SU-DHL-6 (cell line): ENCODE measurements at regions not wholly inside any gene's neighbourhood (a gene's known extent, or its start where the extent isn't known, plus 50 kb on each side); places are given as distances from the start of the nearest gene placed in this dataset.

Experiments
- H2AFZ ChIP-seq: fragments of 200-600 bp; sonication (generic); 2 replicates; pipeline ENCODE4 v1.6.1; 2014; ENCODE audit warnings: low read depth, mild to moderate bottlenecking, moderate library complexity, mixed read lengths, antibody characterized with exemption, low read length; ENCODE audit not compliant: severe bottlenecking
- H3F3A ChIP-seq: fragments of 200-600 bp; shearing (Covaris generic); 2 replicates; pipeline ENCODE4 v1.6.0; 2016; ENCODE audit warnings: antibody characterized with exemption, mild to moderate bottlenecking; ENCODE audit not compliant: insufficient read depth
- H3K27ac ChIP-seq: fragments of 200-600 bp; sonication (generic); 2 replicates; pipeline ENCODE4 v1.5.1; 2016; ENCODE audit warnings: low read depth, mild to moderate bottlenecking, low read length, moderate library complexity, mixed read lengths
- H3K27me3 ChIP-seq: fragments of 200-600 bp; sonication (generic), shearing (Covaris generic); 2 replicates; pipeline ENCODE4 v1.6.0; 2014; ENCODE audit warnings: mild to moderate bottlenecking, low read length
- H3K36me3 ChIP-seq: fragments of 200-600 bp; sonication (generic); 2 replicates; pipeline ENCODE4 v1.6.1; 2014; ENCODE audit warnings: mild to moderate bottlenecking, low read length, mixed read lengths
- H3K4me2 ChIP-seq: fragments of 300-600, 200-600 bp; shearing (Covaris generic), sonication (generic); 2 replicates; pipeline ENCODE4 v1.6.0; 2014; ENCODE audit warnings: low read length, low read depth, mild to moderate bottlenecking; ENCODE audit not compliant: poor library complexity, severe bottlenecking
- H3K4me3 ChIP-seq: fragments of 200-600 bp; sonication (generic); 2 replicates; pipeline ENCODE4 v1.5.1; 2014; ENCODE audit warnings: antibody characterized with exemption, low read length, mild to moderate bottlenecking, mixed read lengths; ENCODE audit not compliant: insufficient read depth, poor library complexity, severe bottlenecking
- H3K79me2 ChIP-seq: fragments of 200-600 bp; sonication (generic); 2 replicates; pipeline ENCODE4 v1.6.1; 2014; ENCODE audit warnings: mild to moderate bottlenecking, low read length, moderate library complexity; ENCODE audit not compliant: insufficient read depth
- H3K9ac ChIP-seq: fragments of 200-600 bp; sonication (generic); 2 replicates; pipeline ENCODE4 v1.7.0; 2014; ENCODE audit warnings: mild to moderate bottlenecking, low read length
- H3K9me2 ChIP-seq: fragments of 200-600 bp; sonication (generic); replicated peaks from 2 replicates; pipeline ENCODE4 v1.6.1; 2014; ENCODE audit warnings: low read length; ENCODE audit not compliant: insufficient read depth
- H3K9me3 ChIP-seq: fragments of 200-600 bp; sonication (generic); 2 replicates; pipeline ENCODE4 v1.6.1; 2014; ENCODE audit warnings: low read length, mixed read lengths; ENCODE audit not compliant: insufficient read depth
- H4K20me1 ChIP-seq: fragments of 200-600 bp; sonication (generic); 2 replicates; pipeline ENCODE4 v1.6.1; 2014; ENCODE audit warnings: low read depth, mild to moderate bottlenecking, antibody characterized with exemption, low read length, moderate library complexity, mixed read lengths
- CTCF ChIP-seq: fragments of 200-600 bp; sonication (generic); IDR thresholded peaks from one replicate; pipeline ENCODE4 v1.5.1; 2017; ENCODE audit warnings: antibody characterized with exemption, mild to moderate bottlenecking, low read length, moderate library complexity; ENCODE audit not compliant: insufficient read depth, poor library complexity, severe bottlenecking
- EZH2phosphoT487 ChIP-seq: fragments of 200-600 bp; sonication (generic), shearing (Covaris generic); conservative IDR thresholded peaks from 2 replicates; pipeline ENCODE4 v1.6.1; 2018; ENCODE audit warnings: mild to moderate bottlenecking, antibody characterized with exemption, low read length, moderate library complexity, mixed read lengths

- no peaks in the 10 kb centered on the region for H3F3A ChIP-seq
- no peaks in the 10 kb centered on the region for H3K9me2 ChIP-seq
- no peak overlapping the region for H3K4me2 ChIP-seq
- no peaks in the 10 kb centered on the region for H3K9me3 ChIP-seq
- H2AFZ ChIP-seq = no peak overlapping the region
- H3K79me2 ChIP-seq = no peaks in the 10 kb centered on the region
- TF ChIP-seq EZH2phosphoT487 (no peak), CTCF (no peak)
- H3K4me3 ChIP-seq = no peak overlapping the region
- H4K20me1 ChIP-seq = no peaks in the 10 kb centered on the region
- H3K27ac ChIP-seq = no peak overlapping the region
- H3K9ac ChIP-seq = no peak overlapping the region
- no peaks in the 10 kb centered on the region for H3K36me3 ChIP-seq
- no peaks in the 10 kb centered on the region for H3K27me3 ChIP-seq
Observed at GRCh38 chr5:82403026-82403425, 124.9 kb upstream of the RPS23 start.

- TF ChIP-seq EZH2phosphoT487 = no peak
- no peak for TF ChIP-seq CTCF
- Histone ChIP-seq H3F3A (no peaks in the 10 kb centered on the region), H3K9me3 (no peaks in the 10 kb centered on the region), H2AFZ (no peak overlapping the region), H3K9me2 (no peaks in the 10 kb centered on the region), H3K27me3 (no peaks in the 10 kb centered on the region), H3K4me2 (no peak overlapping the region), H3K27ac (no peak overlapping the region), H3K79me2 (no peaks in the 10 kb centered on the region), H4K20me1 (no peaks in the 10 kb centered on the region), H3K4me3 (no peak overlapping the region), H3K36me3 (no peaks in the 10 kb centered on the region), H3K9ac (no peak overlapping the region)
Observed at GRCh38 chr5:82399111-82399510, 121.0 kb upstream of the RPS23 start.

GRCh38 chr5:82397741-82398320 is 119.7 kb upstream of the RPS23 start:
- no peaks in the 10 kb centered on the region for H3K27me3 ChIP-seq

More at GRCh38 chr5:82397741-82398320, 119.7 kb upstream of the RPS23 start:
- Histone ChIP-seq H3K9ac (no peak overlapping the region), H3K9me3 (no peaks in the 10 kb centered on the region), H2AFZ (no peak overlapping the region), H3K4me2 (no peak overlapping the region), H3K27ac (no peak overlapping the region), H3K4me3 (no peak overlapping the region), H3F3A (no peaks in the 10 kb centered on the region), H3K9me2 (no peaks in the 10 kb centered on the region), H3K79me2 (no peaks in the 10 kb centered on the region), H3K36me3 (no peaks in the 10 kb centered on the region), H4K20me1 (no peaks in the 10 kb centered on the region)
- no peak for TF ChIP-seq CTCF
